Ovary (tissue), 3 donors: ENCODE measurements at regions not wholly inside any gene's neighbourhood (a gene's known extent, or its start where the extent isn't known, plus 50 kb on each side); places are given as distances from the start of the nearest gene placed in this dataset.

Source experiments
- EP300 ChIP-seq: sonication (generic); formaldehyde crosslinking; IDR thresholded peaks from one replicate; pipeline ENCODE4 v1.6.1; 2017; ENCODE audit warnings: antibody characterized with exemption
- POLR2A ChIP-seq: fragments of 450-650 bp; IDR thresholded peaks from one replicate; pipeline ENCODE4 v1.6.1; 2017; ENCODE audit warnings: antibody characterized with exemption, mild to moderate bottlenecking, moderate library complexity
- TF ChIP-seq, protein P1 (sequence below), 3 donors: fragments of 450-650 bp in 2 of 3; fragments of 200-600 bp in 1 of 3; IDR thresholded peaks; one replicate each; pipeline versions ENCODE4 v1.5.1 to v1.8.0; 2016 to 2022; ENCODE audit warnings: antibody characterized with exemption in 3 of 3, mild to moderate bottlenecking in 1 of 3
- donor health status: DM: no; HTN: no; CAD: no.

DNA sequence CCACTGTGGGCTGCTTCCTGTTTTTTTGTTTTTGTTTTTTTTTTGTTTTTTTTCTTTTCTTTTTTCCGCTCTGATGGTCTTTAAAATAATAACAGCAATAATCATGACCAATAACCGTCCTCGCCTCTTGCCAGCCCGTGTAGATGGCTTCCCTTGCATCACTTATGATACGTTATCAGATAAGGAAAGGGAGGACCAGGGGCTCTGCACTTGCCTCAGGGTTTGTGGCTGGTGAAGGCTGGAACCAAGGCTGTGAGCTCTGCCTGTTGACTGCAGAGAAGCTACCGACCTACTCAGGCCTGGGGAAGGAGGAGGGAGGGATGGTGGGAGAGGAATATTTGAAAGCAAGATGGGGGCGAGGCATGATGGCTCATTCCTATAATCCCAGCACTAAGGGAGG lies 114.0 kb upstream of the SDK2 start:
- TF ChIP-seq, protein P1, sequence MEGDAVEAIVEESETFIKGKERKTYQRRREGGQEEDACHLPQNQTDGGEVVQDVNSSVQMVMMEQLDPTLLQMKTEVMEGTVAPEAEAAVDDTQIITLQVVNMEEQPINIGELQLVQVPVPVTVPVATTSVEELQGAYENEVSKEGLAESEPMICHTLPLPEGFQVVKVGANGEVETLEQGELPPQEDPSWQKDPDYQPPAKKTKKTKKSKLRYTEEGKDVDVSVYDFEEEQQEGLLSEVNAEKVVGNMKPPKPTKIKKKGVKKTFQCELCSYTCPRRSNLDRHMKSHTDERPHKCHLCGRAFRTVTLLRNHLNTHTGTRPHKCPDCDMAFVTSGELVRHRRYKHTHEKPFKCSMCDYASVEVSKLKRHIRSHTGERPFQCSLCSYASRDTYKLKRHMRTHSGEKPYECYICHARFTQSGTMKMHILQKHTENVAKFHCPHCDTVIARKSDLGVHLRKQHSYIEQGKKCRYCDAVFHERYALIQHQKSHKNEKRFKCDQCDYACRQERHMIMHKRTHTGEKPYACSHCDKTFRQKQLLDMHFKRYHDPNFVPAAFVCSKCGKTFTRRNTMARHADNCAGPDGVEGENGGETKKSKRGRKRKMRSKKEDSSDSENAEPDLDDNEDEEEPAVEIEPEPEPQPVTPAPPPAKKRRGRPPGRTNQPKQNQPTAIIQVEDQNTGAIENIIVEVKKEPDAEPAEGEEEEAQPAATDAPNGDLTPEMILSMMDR (IDR thresholded peaks at IDR 0.05) = no peak
- TF ChIP-seq EP300 (no peak), POLR2A (no peak)
